SU-DHL-6 (cell line): ENCODE measurements at regions not wholly inside any gene's neighbourhood (a gene's known extent, or its start where the extent isn't known, plus 50 kb on each side); places are given as distances from the start of the nearest gene placed in this dataset.

Source experiments
- H2AFZ ChIP-seq: fragments of 200-600 bp; sonication (generic); 2 replicates; pipeline ENCODE4 v1.6.1; 2014; ENCODE audit warnings: low read depth, mild to moderate bottlenecking, moderate library complexity, mixed read lengths, antibody characterized with exemption, low read length; ENCODE audit not compliant: severe bottlenecking
- H3F3A ChIP-seq: fragments of 200-600 bp; shearing (Covaris generic); 2 replicates; pipeline ENCODE4 v1.6.0; 2016; ENCODE audit warnings: antibody characterized with exemption, mild to moderate bottlenecking; ENCODE audit not compliant: insufficient read depth
- H3K27ac ChIP-seq: fragments of 200-600 bp; sonication (generic); 2 replicates; pipeline ENCODE4 v1.5.1; 2016; ENCODE audit warnings: low read depth, mild to moderate bottlenecking, low read length, moderate library complexity, mixed read lengths
- H3K27me3 ChIP-seq: fragments of 200-600 bp; sonication (generic), shearing (Covaris generic); 2 replicates; pipeline ENCODE4 v1.6.0; 2014; ENCODE audit warnings: mild to moderate bottlenecking, low read length
- H3K36me3 ChIP-seq: fragments of 200-600 bp; sonication (generic); 2 replicates; pipeline ENCODE4 v1.6.1; 2014; ENCODE audit warnings: mild to moderate bottlenecking, low read length, mixed read lengths
- H3K4me2 ChIP-seq: fragments of 300-600, 200-600 bp; shearing (Covaris generic), sonication (generic); 2 replicates; pipeline ENCODE4 v1.6.0; 2014; ENCODE audit warnings: low read length, low read depth, mild to moderate bottlenecking; ENCODE audit not compliant: poor library complexity, severe bottlenecking
- H3K4me3 ChIP-seq: fragments of 200-600 bp; sonication (generic); 2 replicates; pipeline ENCODE4 v1.5.1; 2014; ENCODE audit warnings: antibody characterized with exemption, low read length, mild to moderate bottlenecking, mixed read lengths; ENCODE audit not compliant: insufficient read depth, poor library complexity, severe bottlenecking
- H3K79me2 ChIP-seq: fragments of 200-600 bp; sonication (generic); 2 replicates; pipeline ENCODE4 v1.6.1; 2014; ENCODE audit warnings: mild to moderate bottlenecking, low read length, moderate library complexity; ENCODE audit not compliant: insufficient read depth
- H3K9ac ChIP-seq: fragments of 200-600 bp; sonication (generic); 2 replicates; pipeline ENCODE4 v1.7.0; 2014; ENCODE audit warnings: mild to moderate bottlenecking, low read length
- H3K9me2 ChIP-seq: fragments of 200-600 bp; sonication (generic); replicated peaks from 2 replicates; pipeline ENCODE4 v1.6.1; 2014; ENCODE audit warnings: low read length; ENCODE audit not compliant: insufficient read depth
- H3K9me3 ChIP-seq: fragments of 200-600 bp; sonication (generic); 2 replicates; pipeline ENCODE4 v1.6.1; 2014; ENCODE audit warnings: low read length, mixed read lengths; ENCODE audit not compliant: insufficient read depth
- H4K20me1 ChIP-seq: fragments of 200-600 bp; sonication (generic); 2 replicates; pipeline ENCODE4 v1.6.1; 2014; ENCODE audit warnings: low read depth, mild to moderate bottlenecking, antibody characterized with exemption, low read length, moderate library complexity, mixed read lengths
- EZH2phosphoT487 ChIP-seq: fragments of 200-600 bp; sonication (generic), shearing (Covaris generic); conservative IDR thresholded peaks from 2 replicates; pipeline ENCODE4 v1.6.1; 2018; ENCODE audit warnings: mild to moderate bottlenecking, antibody characterized with exemption, low read length, moderate library complexity, mixed read lengths
- TF ChIP-seq, protein P1 (sequence below): fragments of 200-600 bp; sonication (generic); IDR thresholded peaks from one replicate; pipeline ENCODE4 v1.5.1; 2017; ENCODE audit warnings: antibody characterized with exemption, mild to moderate bottlenecking, low read length, moderate library complexity; ENCODE audit not compliant: insufficient read depth, poor library complexity, severe bottlenecking

DNA sequence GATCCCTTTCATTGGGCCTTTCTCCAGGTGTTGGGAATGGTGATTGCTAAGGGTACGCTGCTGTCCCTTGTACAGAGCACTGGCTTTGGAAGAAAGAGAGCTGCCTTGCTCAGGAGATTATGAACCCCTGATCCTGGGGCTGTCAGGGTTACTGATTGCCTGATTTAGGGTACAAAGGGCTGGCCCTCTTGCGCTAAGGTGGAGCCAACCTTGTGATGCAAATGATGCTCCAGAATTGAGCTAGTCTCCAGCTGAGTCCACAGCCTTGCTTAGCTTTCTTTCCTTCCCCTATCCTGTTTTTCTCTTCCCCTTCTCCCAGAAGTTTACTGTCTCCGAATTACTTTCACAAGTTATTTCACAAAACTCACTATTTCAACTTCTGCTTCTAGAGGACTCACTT lies 334.7 kb downstream of the AMY1C start:
- Histone ChIP-seq H3K9me3 (no peaks in the 10 kb centered on the region), H3K9me2 (no peaks in the 10 kb centered on the region), H3K4me3 (no peak overlapping the region), H3F3A (no peaks in the 10 kb centered on the region), H3K9ac (no peak overlapping the region), H3K27ac (no peak overlapping the region), H4K20me1 (no peaks in the 10 kb centered on the region), H2AFZ (no peak overlapping the region), H3K79me2 (no peaks in the 10 kb centered on the region), H3K36me3 (no peaks in the 10 kb centered on the region), H3K4me2 (no peak overlapping the region), H3K27me3 (no peaks in the 10 kb centered on the region)
- TF ChIP-seq, protein P1, sequence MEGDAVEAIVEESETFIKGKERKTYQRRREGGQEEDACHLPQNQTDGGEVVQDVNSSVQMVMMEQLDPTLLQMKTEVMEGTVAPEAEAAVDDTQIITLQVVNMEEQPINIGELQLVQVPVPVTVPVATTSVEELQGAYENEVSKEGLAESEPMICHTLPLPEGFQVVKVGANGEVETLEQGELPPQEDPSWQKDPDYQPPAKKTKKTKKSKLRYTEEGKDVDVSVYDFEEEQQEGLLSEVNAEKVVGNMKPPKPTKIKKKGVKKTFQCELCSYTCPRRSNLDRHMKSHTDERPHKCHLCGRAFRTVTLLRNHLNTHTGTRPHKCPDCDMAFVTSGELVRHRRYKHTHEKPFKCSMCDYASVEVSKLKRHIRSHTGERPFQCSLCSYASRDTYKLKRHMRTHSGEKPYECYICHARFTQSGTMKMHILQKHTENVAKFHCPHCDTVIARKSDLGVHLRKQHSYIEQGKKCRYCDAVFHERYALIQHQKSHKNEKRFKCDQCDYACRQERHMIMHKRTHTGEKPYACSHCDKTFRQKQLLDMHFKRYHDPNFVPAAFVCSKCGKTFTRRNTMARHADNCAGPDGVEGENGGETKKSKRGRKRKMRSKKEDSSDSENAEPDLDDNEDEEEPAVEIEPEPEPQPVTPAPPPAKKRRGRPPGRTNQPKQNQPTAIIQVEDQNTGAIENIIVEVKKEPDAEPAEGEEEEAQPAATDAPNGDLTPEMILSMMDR = no peak
- TF ChIP-seq EZH2phosphoT487 = no peak

DNA sequence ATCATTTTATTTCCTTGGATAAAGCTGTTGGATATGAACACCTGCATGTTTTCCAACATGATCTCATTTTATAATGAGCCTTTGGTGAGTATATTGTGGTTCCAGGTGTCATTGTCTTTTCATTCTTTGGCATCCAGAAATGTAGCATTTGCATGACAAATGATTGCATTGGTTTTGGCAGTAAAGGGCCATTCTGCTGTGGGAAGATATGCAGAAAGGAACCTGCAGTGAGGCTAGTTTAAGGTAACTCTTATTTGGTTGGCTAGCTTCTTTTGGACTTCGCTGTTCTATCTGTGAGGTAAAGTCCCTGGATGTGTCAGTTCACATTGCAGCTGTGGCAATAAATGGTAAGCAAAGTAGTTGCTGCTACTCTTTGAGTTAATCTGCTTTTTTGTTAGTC lies 343.0 kb downstream of the AMY1C start:
- TF ChIP-seq, protein P1 = no peak
- no peak for TF ChIP-seq EZH2phosphoT487
- H3F3A ChIP-seq = no peaks in the 10 kb centered on the region
- no peak overlapping the region for H3K9ac ChIP-seq
- no peak overlapping the region for H3K27ac ChIP-seq
- H4K20me1 ChIP-seq = no peaks in the 10 kb centered on the region
- H3K4me3 ChIP-seq = no peak overlapping the region
- no peaks in the 10 kb centered on the region for H3K27me3 ChIP-seq
- no peaks in the 10 kb centered on the region for H3K79me2 ChIP-seq
- no peaks in the 10 kb centered on the region for H3K9me3 ChIP-seq
- H3K36me3 ChIP-seq = no peaks in the 10 kb centered on the region
- no peak overlapping the region for H3K4me2 ChIP-seq
- H3K9me2 ChIP-seq = no peaks in the 10 kb centered on the region
- no peak overlapping the region for H2AFZ ChIP-seq

DNA sequence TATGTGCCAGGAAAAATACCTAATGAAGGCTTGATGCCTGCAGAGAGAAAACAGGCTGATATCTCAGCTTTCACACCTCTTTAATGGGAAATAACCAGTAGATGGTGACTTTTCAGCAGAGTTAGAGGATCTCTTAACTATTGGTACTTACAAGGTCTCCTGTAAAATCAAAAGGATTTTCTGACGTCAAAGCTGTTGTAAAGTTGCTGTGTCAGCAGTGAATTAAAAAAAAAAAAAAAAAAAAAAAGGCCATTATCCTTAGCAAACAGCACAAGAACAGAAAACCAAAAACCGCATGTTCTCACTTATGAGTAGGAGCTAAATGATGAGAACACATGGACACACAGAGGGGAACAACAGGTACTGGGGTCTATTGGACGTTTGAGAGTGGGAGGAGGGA lies 349.1 kb downstream of the AMY1C start:
- no peak for TF ChIP-seq EZH2phosphoT487
- TF ChIP-seq, protein P1 = no peak
- Histone ChIP-seq H3K27me3 (no peaks in the 10 kb centered on the region), H3K9ac (no peak overlapping the region), H3K4me3 (no peak overlapping the region), H3F3A (no peaks in the 10 kb centered on the region), H2AFZ (no peak overlapping the region), H3K9me3 (no peaks in the 10 kb centered on the region), H4K20me1 (no peaks in the 10 kb centered on the region), H3K79me2 (no peaks in the 10 kb centered on the region), H3K4me2 (no peak overlapping the region), H3K27ac (no peak overlapping the region), H3K36me3 (no peaks in the 10 kb centered on the region), H3K9me2 (no peaks in the 10 kb centered on the region)
